Kidney (tissue), 13 donors: ENCODE measurements at regions not wholly inside any gene's neighbourhood (a gene's known extent, or its start where the extent isn't known, plus 50 kb on each side); places are given as distances from the start of the nearest gene placed in this dataset.

ENCODE experiments used
- DNase-seq, 5 donors: peaks; one replicate each; pipeline ENCODE4 v3.0.0-alpha.2; 2013 to 2020
- FAIRE-seq: peaks from 2 replicates; lab custom pipeline; 2012; peaks lifted over from hg19 to GRCh38; lab: Jason Lieb, UNC
- H3K27ac ChIP-seq, 2 donors: one replicate each; pipeline ENCODE4 v1.7.0; 2013; ENCODE audit warnings: low read depth in 2 of 2, low read length in 2 of 2, inconsistent platforms in 1 of 2
- H3K27me3 ChIP-seq: one replicate; pipeline ENCODE4 v1.7.1; 2013; ENCODE audit warnings: low read length, inconsistent platforms; ENCODE audit not compliant: control insufficient read depth, insufficient read depth
- H3K36me3 ChIP-seq, 3 donors: one replicate each; pipeline versions ENCODE4 v1.7.0 to v1.7.1; 2013; ENCODE audit warnings: low read length in 3 of 3, control low read depth in 1 of 3, inconsistent platforms in 1 of 3; ENCODE audit not compliant: insufficient read depth in 3 of 3, control insufficient read depth in 2 of 3
- H3K4me1 ChIP-seq, 3 donors: one replicate each; pipeline versions ENCODE4 v1.7.0 to v1.7.1; 2013; ENCODE audit warnings: low read length in 3 of 3, inconsistent platforms in 1 of 3, low read depth in 1 of 3; ENCODE audit not compliant: control insufficient read depth in 2 of 3, insufficient read depth in 2 of 3
- H3K4me3 ChIP-seq, 3 donors: one replicate each; pipeline versions ENCODE4 v1.7.0 to v1.8.1; 2013; ENCODE audit warnings: low read length in 3 of 3, control low read depth in 1 of 3, inconsistent platforms in 1 of 3
- H3K9ac ChIP-seq, 3 donors: one replicate each; pipeline versions ENCODE4 v1.7.0 to v1.7.1; 2013; ENCODE audit warnings: low read length in 3 of 3, control low read depth in 1 of 3, inconsistent platforms in 1 of 3
- H3K9me3 ChIP-seq, 3 donors: one replicate each; pipeline versions ENCODE4 v1.7.0 to v1.7.1; 2013; ENCODE audit warnings: low read length in 3 of 3, control low read depth in 1 of 3, inconsistent platforms in 1 of 3; ENCODE audit not compliant: control insufficient read depth in 2 of 3, insufficient read depth in 1 of 3
- CTCF ChIP-seq: IDR thresholded peaks from 3 replicates; pipeline ENCODE4 v1.5.1; 2012; ENCODE audit warnings: mild to moderate bottlenecking, moderate library complexity, borderline replicate concordance; ENCODE audit not compliant: insufficient read depth; ENCODE audit errors: extremely low read depth
- intact Hi-C: fragments of 100-400 bp; cut with DNase I; formaldehyde crosslinking; loops from one replicate; pipeline ENCODE4 v1.11.1; 2022
- donor health status: control.
- donor health status: control.
- donor health status: control.
- donor health status: control.
- donor health status: control.
- donor health status: DM: yes; HTN: yes; CAD: no.
- donor health status: Normal renal cell carcinoma (clear cell type).

DNA sequence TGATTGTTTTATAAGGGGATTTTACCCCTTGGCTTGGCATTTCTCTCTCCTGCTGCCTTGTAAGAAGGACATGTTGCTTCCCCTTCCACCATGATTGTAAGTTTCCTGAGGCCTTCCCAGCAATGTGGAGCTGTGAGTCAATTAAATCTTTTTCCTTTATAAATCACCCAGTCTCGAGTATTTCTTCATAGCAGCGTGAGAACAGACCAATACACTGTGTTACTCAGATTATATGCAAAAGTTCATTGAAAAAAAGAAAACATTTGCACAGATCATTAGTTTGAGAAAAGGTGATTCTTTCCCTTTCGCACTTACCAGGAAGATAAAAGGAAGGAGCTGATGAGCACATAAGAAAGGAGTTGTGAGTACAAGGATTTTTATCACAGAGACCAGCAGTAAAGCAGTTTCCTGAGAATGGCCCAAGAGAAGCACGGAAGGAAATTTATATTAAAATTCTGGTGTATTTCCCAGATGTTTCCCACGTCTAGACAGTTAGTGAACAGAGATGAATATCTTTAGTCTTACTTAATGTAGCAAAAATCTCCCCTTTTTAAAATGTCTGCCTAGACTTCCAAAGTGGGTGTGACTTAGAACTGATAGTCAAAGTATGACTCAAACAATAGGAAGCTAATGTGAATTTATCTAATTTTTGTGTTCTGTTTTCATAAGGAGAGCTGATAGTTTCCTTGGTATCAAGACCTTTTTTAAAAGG, 431.8 kb upstream of the SGCG start:
- DNase-seq, result no peak
- no peak for TF ChIP-seq CTCF
- Histone ChIP-seq H3K27me3 (no peaks in the 10 kb centered on the region), H3K9me3 (no peaks in the 10 kb centered on the region), H3K9ac (no peak overlapping the region), H3K4me1 (no peaks in the 10 kb centered on the region), H3K4me3 (no peak overlapping the region), H3K27ac (no peak overlapping the region), H3K36me3 (no peaks in the 10 kb centered on the region)
- FAIRE-seq, result no peak
- intact Hi-C loops, result no loop called here

DNA sequence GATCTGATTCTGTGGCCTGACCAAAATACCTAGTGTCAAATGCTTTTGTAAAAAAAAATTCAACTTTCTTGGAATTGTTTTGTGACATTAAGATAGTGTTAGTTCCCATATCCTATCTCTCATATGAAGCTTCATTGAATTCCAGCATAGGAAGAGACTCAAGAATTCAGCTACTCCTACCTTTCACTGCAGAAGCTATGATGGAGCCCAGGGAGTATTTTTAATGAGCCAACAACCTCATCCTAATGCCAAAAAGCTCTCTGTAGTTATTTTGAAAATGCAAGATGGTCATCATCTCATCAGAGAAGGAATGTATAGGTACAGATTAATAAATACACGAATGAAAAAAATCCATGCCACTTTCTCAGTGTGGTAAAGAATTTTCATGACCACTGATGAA, 431.2 kb upstream of the SGCG start:
- no peak for DNase-seq
- no peaks in the 10 kb centered on the region for H3K27me3 ChIP-seq
- no peaks in the 10 kb centered on the region for H3K36me3 ChIP-seq
- H3K27ac ChIP-seq, result no peak overlapping the region
- no peak overlapping the region for H3K4me3 ChIP-seq
- no peaks in the 10 kb centered on the region for H3K4me1 ChIP-seq
- no peak for TF ChIP-seq CTCF
- FAIRE-seq, result no peak
- no peak overlapping the region for H3K9ac ChIP-seq
- H3K9me3 ChIP-seq, result no peaks in the 10 kb centered on the region
- intact Hi-C loops, result no loop called here

- DNase-seq (peak in 2 of 5 donors; percentile 39 to 40), FAIRE-seq (peak; percentile 42)
- TF ChIP-seq CTCF, result no peak
- no peaks in the 10 kb centered on the region for H3K36me3 ChIP-seq
- no peaks in the 10 kb centered on the region for H3K9me3 ChIP-seq
- intact Hi-C loops, result no loop called here
- H3K4me3 ChIP-seq, result no peak overlapping the region
- H3K27me3 ChIP-seq, result no peaks in the 10 kb centered on the region
- no peak overlapping the region for H3K9ac ChIP-seq
- H3K4me1 ChIP-seq, result no peaks in the 10 kb centered on the region
- H3K27ac ChIP-seq, result no peak overlapping the region
Measured at GRCh38 chr13:22757530-22758120, 423.2 kb upstream of the SGCG start.
